HepG2 (cell line): ENCODE measurements at regions not wholly inside any gene's neighbourhood (a gene's known extent, or its start where the extent isn't known, plus 50 kb on each side); places are given as distances from the start of the nearest gene placed in this dataset.

Source experiments
- MAFK ChIP-seq, 2 experiments: IDR thresholded peaks in 1 of 2; conservative IDR thresholded peaks in 1 of 2; 2 replicates each; pipeline ENCODE4 v1.6.1; 2011; ENCODE audit warnings: improper control_type of control experiment in 2 of 2, low read length in 2 of 2
- MAZ ChIP-seq, 2 experiments: sonication (generic) in 1 of 2; formaldehyde crosslinking in 1 of 2; IDR thresholded peaks; 2 replicates each; pipeline versions ENCODE4 v1.5.0 to v1.6.1; 2012 to 2020; ENCODE audit warnings: low read depth in 2 of 2, mild to moderate bottlenecking in 2 of 2, borderline replicate concordance in 1 of 2, improper control_type of control experiment in 1 of 2, low read length in 1 of 2, missing genetic modification reagents in 1 of 2, moderate library complexity in 1 of 2
- ZNF777 ChIP-seq: sonication (generic); formaldehyde crosslinking; IDR thresholded peaks from 2 replicates; pipeline ENCODE4 v1.4.0; 2020; ENCODE audit warnings: missing genetic modification reagents
- TF ChIP-seq, protein P1 (sequence below): sonication (generic); formaldehyde crosslinking; IDR thresholded peaks from 2 replicates; pipeline ENCODE4 v1.5.0; 2020; ENCODE audit warnings: mild to moderate bottlenecking, missing genetic modification reagents, moderate library complexity
- TF ChIP-seq, protein P2 (sequence below): sonication (generic); formaldehyde crosslinking; IDR thresholded peaks from 2 replicates; pipeline ENCODE4 v1.5.0; 2020; ENCODE audit warnings: missing genetic modification reagents
- TF ChIP-seq, protein P3 (sequence below): sonication (generic); formaldehyde crosslinking; IDR thresholded peaks from 2 replicates; pipeline ENCODE4 v1.8.1; 2023; ENCODE audit warnings: mild to moderate bottlenecking, inconsistent platforms, moderate library complexity, missing genetic modification reagents, borderline replicate concordance

DNA sequence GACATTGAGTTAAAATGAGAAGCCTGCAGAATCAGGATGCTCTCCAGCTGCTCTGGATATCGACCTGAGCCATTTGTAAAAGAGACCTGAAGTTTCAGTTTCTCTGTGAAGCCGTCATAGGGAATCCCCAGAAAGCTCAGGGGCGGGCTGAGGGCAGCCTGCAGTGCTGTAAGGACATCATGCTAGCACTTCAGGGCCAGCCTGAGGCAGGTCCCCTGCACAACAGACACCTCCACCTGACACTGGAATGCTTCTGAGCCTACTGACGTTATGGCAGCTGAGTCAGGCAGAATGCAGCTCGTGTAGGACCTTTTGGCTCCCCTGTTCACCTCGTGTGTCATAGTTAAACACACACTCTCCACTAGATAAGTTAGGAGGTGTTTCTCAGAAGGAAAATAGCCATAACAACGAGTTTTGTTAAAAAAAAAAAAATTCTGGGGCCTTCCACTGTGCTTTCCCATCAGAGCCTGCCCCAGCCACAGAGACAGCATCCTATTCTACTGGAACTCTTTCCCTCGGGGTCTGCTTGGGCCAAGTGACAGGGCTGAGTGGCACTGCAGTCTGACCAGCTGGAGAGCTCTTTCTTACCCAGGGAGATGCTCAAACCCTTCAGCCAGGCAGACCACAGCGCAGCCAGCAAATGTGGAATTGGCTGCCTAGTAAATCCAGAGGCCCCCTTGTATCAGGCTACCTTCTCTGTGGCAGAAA lies 354.9 kb downstream of the DIRAS2 start:
- TF ChIP-seq, protein P1, sequence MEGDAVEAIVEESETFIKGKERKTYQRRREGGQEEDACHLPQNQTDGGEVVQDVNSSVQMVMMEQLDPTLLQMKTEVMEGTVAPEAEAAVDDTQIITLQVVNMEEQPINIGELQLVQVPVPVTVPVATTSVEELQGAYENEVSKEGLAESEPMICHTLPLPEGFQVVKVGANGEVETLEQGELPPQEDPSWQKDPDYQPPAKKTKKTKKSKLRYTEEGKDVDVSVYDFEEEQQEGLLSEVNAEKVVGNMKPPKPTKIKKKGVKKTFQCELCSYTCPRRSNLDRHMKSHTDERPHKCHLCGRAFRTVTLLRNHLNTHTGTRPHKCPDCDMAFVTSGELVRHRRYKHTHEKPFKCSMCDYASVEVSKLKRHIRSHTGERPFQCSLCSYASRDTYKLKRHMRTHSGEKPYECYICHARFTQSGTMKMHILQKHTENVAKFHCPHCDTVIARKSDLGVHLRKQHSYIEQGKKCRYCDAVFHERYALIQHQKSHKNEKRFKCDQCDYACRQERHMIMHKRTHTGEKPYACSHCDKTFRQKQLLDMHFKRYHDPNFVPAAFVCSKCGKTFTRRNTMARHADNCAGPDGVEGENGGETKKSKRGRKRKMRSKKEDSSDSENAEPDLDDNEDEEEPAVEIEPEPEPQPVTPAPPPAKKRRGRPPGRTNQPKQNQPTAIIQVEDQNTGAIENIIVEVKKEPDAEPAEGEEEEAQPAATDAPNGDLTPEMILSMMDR (CRISPR knock-in tag), result no peak
- TF ChIP-seq, protein P2, sequence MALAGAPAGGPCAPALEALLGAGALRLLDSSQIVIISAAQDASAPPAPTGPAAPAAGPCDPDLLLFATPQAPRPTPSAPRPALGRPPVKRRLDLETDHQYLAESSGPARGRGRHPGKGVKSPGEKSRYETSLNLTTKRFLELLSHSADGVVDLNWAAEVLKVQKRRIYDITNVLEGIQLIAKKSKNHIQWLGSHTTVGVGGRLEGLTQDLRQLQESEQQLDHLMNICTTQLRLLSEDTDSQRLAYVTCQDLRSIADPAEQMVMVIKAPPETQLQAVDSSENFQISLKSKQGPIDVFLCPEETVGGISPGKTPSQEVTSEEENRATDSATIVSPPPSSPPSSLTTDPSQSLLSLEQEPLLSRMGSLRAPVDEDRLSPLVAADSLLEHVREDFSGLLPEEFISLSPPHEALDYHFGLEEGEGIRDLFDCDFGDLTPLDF (CRISPR knock-in tag), result no peak
- TF ChIP-seq MAZ (IDR thresholded peaks at IDR 0.05; ENCODE audit: borderline replicate concordance, low read depth, low read length) (no peak), MAZ (CRISPR knock-in tag; IDR thresholded peaks at IDR 0.05; ENCODE audit: low read depth) (no peak), MAFK (conservative IDR thresholded peaks at IDR 0.05 in 1 of 2, IDR thresholded peaks at IDR 0.05 in 1 of 2; ENCODE audit: low read length in 2 of 2) (no peak), ZNF777 (CRISPR knock-in tag) (no peak)
- TF ChIP-seq, protein P3, sequence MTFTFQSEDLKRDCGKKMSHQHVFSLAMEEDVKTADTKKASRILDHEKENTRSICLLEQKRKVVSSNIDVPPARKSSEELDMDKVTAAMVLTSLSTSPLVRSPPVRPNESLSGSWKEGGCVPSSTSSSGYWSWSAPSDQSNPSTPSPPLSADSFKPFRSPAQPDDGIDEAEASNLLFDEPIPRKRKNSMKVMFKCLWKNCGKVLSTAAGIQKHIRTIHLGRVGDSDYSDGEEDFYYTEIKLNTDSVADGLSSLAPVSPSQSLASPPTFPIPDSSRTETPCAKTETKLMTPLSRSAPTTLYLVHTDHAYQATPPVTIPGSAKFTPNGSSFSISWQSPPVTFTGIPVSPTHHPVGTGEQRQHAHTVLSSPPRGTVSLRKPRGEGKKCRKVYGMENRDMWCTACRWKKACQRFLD, result no peak
